ENCODE measurements at regions not wholly inside any gene's neighbourhood (a gene's known extent, or its start where the extent isn't known, plus 50 kb on each side); places are given as distances from the start of the nearest gene placed in this dataset.

DNA sequence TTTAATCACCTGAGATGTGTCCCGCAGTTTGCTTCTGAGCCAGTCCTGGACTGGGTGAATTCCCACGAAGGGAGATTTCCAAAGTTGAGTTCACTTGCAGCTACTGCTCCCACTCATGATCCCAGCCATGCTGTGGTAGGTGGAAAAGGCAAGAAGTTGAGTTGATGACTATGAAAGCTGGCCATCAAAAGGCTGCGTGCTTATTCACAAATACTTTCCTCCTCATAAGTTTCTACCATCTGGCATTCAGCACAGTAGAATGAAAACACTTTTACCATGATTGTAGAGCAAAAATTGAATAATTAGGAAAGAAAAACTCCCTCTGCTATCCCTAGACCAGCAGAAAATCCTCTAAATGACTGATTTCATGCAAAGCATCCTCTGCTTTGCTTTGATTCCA is 281.8 kb downstream of the INHBA start:
- intact Hi-C loops (cut with DNase I), result no loop called here
- WGBS, 4 donors, result 84 to 88% (median 88%) methylated on average over 3 of the region's 3 CpGs
- Histone ChIP-seq H3K9me3 (replicated peaks in 1 of 3) (no peaks in the 10 kb centered on the region), H3K4me1 (replicated peaks in 1 of 2) (no peaks in the 10 kb centered on the region), H3K36me3 (replicated peaks in 1 of 2) (no peaks in the 10 kb centered on the region), H3K27me3 (no peaks in the 10 kb centered on the region), H3K4me3 (no peak overlapping the region), H3K27ac (no peak overlapping the region)
- no peak for DNase-seq
- TF ChIP-seq, protein P1, sequence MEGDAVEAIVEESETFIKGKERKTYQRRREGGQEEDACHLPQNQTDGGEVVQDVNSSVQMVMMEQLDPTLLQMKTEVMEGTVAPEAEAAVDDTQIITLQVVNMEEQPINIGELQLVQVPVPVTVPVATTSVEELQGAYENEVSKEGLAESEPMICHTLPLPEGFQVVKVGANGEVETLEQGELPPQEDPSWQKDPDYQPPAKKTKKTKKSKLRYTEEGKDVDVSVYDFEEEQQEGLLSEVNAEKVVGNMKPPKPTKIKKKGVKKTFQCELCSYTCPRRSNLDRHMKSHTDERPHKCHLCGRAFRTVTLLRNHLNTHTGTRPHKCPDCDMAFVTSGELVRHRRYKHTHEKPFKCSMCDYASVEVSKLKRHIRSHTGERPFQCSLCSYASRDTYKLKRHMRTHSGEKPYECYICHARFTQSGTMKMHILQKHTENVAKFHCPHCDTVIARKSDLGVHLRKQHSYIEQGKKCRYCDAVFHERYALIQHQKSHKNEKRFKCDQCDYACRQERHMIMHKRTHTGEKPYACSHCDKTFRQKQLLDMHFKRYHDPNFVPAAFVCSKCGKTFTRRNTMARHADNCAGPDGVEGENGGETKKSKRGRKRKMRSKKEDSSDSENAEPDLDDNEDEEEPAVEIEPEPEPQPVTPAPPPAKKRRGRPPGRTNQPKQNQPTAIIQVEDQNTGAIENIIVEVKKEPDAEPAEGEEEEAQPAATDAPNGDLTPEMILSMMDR (IDR thresholded peaks at IDR 0.05), result no peak
- TF ChIP-seq POLR2A (IDR thresholded peaks at IDR 0.05), result no peak

DNA sequence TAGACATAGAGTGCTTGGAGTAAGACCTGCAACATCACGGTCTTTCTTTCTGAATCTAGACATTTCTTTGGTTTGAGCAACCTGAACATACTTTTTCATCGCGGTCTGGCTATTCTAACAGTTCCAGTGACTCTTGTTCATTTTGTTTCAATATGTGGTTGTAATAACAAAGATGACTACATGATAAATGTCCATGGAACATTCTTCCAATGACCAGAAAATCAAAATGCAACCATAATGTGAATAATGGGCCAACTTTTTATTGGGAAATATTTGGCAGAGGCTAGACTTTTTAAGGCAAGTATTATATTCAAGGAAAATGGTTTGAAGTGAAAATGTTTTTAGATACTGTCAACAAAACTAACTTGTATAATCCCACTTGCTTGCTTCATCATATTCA is 282.5 kb downstream of the INHBA start:
- H3K36me3 ChIP-seq (replicated peaks in 1 of 2), result no peaks in the 10 kb centered on the region
- H3K4me3 ChIP-seq, result no peak overlapping the region
- intact Hi-C loops (cut with DNase I), result no loop called here
- DNase-seq, result no peak
- TF ChIP-seq POLR2A (IDR thresholded peaks at IDR 0.05), result no peak
- TF ChIP-seq, protein P1 (IDR thresholded peaks at IDR 0.05), result no peak
- WGBS, 4 donors, result 91 to 97% (median 94%) methylated on average over 3 of the region's 3 CpGs
- H3K9me3 ChIP-seq (replicated peaks in 1 of 3), result no peaks in the 10 kb centered on the region
- H3K27me3 ChIP-seq, result no peaks in the 10 kb centered on the region
- H3K4me1 ChIP-seq (replicated peaks in 1 of 2), result no peaks in the 10 kb centered on the region
- H3K27ac ChIP-seq, result no peak overlapping the region

DNA sequence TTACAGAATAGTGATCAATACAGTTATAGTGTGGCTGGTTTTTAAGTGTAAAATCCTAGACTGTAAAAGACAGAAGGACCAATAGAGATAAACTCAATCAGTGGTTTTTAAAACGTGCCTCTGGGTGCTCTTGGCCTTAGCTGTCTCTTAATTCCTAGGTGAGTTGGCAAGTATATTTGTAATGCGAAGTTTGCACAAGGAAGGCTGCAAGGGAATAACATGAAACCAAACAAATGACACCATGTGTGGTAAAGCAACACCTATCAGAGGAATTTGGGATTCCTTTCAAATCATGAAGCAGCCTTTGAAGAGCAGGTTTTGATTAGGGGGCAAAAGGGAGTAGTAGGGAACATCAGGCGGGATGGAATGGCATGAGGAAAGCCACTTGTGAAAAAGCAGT is 284.6 kb downstream of the INHBA start:
- no peaks in the 10 kb centered on the region for H3K27me3 ChIP-seq
- no peak overlapping the region for H3K27ac ChIP-seq
- whole genome bisulfite sequencing, 4 donors, result 72 to 81% (median 76%) methylated on average over 3 of the region's 3 CpGs
- H3K9me3 ChIP-seq (replicated peaks in 1 of 3), result peaks cover 0 to 4% (median 0%) of the 10 kb centered on the region in 3 donors
- H3K36me3 ChIP-seq (replicated peaks in 1 of 2), result no peaks in the 10 kb centered on the region
- intact Hi-C loops (cut with DNase I), result no loop called here
- no peak for DNase-seq
- H3K4me1 ChIP-seq (replicated peaks in 1 of 2), result no peaks in the 10 kb centered on the region
- no peak overlapping the region for H3K4me3 ChIP-seq
- no peak for TF ChIP-seq POLR2A (IDR thresholded peaks at IDR 0.05)
- TF ChIP-seq, protein P1 (IDR thresholded peaks at IDR 0.05), result no peak

DNA sequence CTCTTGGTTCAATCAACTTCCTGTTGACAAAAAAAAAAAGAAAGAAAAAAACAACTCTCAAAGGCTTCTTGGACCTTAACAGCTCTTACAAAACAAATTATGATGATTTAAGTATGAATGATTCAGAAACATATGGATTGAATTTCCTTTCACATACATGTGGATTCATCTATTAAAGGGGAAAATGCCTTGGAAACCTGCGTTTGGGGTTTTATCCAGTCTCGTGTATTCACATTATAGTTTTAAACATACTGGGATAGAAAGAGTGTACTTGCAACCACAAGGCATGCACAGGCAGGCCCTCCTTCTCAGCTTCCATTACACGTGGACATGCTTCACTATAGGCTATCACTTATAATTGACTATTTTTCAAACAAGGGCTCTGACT is 286.7 kb downstream of the INHBA start:
- no peak for DNase-seq
- Histone ChIP-seq H3K36me3 (replicated peaks in 1 of 2) (no peaks in the 10 kb centered on the region), H3K4me1 (replicated peaks in 1 of 2) (no peaks in the 10 kb centered on the region), H3K27ac (no peak overlapping the region), H3K27me3 (no peaks in the 10 kb centered on the region), H3K4me3 (no peak overlapping the region), H3K9me3 (replicated peaks in 1 of 3) (peaks cover 0 to 4% (median 0%) of the 10 kb centered on the region in 3 donors)
- no peak for TF ChIP-seq POLR2A (IDR thresholded peaks at IDR 0.05)
- TF ChIP-seq, protein P1 (IDR thresholded peaks at IDR 0.05), result no peak
- 78 to 88% (median 80%) methylated on average over 3 of the region's 3 CpGs for WGBS, 4 donors
- intact Hi-C loops (cut with DNase I), result no loop called here
